GM21447 (cell line): ENCODE measurements at regions not wholly inside any gene's neighbourhood (a gene's known extent, or its start where the extent isn't known, plus 50 kb on each side); places are given as distances from the start of the nearest gene placed in this dataset.

ENCODE experiments used
- ATAC-seq: cut with Tn5 transposase; IDR thresholded peaks from one replicate; pipeline ENCODE4 v1.9.1; 2021; ENCODE audit not compliant: unreplicated experiment

DNA sequence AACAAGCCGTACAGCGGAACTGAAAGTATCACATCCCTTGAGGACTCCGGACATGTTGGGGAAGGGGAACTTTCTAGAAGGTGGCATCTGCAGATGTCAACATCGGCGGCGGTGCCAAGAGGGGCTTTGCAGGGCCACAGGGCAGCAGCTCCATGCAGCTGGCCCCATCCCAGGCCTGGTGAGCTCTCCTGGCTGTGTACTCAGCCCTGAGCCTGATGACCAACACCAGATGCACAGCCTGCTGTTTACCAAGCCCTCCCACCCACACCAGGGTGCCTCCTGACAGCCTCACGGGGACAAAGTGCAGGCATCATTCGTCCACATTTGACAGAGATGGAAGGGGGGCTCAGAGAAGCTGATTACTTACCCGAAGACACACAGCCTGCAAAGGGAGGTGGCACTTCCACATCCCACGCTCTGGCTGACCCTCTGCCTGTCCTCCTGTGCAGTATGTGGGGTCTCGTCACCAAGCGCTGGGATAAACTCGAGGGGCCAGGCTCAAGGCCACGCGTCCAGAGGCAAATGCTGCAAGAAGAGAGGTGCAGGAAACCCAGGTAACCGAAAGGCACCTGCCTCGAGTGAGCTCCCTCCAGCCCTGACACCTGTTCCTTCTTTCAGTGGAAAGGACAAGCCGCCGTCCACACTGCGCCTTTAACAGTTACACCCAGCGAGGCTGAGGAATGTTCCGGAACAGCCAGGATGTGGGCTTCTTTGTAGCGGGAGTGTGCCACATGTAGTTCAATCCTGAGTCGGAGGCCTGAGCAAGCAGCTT, 69.0 kb upstream of the ASAP2 start:
- no peak for ATAC-seq

DNA sequence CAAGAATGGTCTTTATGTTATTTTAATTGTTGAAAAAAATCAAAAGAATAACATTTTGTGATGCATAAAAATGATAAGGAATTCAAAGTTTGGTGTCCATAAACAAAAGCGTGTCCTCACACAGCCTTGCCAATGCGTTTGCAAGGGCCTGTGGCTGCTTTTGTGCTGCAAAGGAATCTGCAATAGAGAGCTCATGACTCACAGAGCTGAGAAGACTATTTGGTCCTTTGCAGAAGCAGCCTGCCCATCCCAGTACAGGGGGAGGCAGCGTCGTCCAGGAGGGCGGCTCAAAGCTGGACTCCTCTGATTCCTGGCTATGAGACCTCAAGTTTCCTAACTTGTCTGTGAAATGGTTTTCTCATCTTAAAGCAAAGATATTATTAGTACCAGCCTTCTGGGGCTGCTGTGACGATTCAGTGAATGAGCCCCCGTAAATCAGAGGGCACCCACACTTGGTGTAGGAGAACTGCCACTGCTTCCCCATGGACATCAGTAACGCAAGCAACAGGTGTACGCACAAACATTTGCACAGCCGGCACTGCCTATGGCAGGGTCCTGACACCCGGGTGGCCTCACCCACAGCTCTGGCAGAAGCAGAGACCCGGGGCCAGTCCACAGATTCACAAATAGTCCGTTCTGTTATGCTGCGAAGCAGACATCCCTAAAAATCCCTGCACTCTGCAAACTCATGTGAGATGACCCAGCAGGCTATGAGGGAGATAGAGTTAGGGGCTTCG, 70.6 kb upstream of the ASAP2 start:
- no peak for ATAC-seq

DNA sequence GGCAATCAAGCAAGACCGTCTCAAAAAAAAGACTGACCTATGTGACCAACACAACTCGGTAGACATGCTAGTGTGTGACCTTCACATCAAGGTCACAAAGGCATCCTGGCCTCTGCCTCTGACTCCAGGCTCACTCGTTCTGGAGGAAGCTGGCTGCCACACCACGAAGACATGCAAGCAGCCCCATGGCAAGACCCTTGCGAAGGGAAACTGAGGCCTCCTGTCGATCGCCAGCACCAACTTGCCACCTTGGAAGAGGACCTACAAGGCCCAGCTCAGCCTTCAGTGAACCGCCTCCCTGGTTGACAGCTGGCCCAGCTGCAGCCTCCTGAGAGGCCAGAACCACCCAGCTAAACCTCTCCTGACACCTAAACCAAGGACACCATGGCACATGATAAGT, 79.3 kb upstream of the ASAP2 start:
- ATAC-seq: no peak

DNA sequence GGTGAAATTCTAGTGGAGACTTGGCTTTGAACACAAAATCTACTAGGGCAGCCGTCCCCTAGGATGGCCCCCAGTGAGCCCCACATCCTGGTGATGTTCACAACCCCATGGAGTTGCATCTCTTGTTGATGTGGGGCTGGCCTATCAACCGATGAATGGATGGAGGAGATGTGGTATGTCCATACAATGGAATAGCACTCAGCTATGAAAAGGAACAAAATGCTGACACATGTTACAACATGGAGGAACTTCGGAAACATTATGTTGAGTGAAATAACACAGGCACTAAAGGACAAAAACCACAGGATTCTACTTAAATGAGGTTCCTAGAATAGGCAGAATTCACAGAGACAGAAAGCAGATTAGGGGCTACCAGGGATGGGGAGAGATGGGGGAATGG, 80.1 kb upstream of the ASAP2 start:
- no peak for ATAC-seq

DNA sequence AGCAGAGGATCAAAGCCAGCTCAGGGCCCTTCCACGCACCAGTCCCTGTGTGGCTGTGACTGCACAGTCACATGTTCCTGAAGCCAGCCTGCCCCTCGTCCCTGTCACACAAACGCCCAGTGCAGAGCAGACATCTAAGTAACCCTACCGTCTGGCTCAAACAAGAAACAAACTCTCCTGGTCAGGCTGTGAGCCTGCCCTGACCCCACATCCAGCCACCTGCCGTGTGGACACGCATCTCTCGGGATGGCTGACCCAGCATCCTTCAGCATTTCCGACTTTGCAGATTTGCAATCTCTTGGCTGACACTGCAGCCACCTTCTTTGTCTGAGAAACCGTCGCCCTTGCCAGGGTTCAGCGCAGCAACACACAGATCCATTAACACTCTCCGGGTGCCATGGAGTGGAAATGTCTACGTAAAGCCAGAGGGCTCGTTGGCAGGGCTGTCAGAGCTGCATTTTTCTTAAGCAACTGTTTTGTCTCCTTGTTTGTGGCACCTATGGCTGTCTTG, 82.3 kb upstream of the ASAP2 start:
- no peak for ATAC-seq

DNA sequence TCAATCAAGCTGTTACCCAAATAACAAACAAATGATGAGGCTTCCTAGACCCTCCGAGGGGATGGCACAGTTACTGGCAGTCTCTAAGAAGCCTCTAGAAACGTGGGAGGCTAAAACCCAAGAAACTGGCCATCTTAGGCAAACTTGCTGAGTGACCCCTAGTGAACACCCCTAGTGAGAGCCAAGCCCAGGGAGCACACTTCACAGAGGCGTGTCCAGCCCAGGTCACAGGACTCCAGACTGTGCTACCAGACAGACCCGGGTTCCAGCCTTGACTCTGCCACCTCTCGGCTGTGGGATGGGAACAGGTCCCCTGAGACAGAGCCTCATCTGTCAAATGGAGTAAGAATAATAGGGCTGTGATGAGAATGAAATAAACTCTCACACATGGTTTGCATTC, 83.5 kb upstream of the ASAP2 start:
- no peak for ATAC-seq

DNA sequence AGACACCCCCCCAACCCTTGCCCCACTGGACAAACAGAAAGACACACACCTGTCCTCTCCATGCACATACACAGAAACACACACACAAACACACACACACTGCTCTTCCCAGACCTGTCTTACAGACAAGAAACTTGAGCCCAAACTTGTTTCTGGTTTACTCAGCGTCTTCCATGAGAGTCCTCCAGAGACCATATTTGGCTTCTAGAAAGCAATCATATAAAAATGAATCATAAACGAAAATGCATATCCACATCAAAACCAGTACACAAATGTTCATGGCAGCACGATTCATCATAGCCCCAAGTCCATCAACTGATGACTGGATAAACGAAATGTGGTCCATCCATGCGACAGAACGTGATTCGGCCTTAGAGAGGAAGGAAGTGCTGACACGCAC, 84.2 kb upstream of the ASAP2 start:
- ATAC-seq: no peak

DNA sequence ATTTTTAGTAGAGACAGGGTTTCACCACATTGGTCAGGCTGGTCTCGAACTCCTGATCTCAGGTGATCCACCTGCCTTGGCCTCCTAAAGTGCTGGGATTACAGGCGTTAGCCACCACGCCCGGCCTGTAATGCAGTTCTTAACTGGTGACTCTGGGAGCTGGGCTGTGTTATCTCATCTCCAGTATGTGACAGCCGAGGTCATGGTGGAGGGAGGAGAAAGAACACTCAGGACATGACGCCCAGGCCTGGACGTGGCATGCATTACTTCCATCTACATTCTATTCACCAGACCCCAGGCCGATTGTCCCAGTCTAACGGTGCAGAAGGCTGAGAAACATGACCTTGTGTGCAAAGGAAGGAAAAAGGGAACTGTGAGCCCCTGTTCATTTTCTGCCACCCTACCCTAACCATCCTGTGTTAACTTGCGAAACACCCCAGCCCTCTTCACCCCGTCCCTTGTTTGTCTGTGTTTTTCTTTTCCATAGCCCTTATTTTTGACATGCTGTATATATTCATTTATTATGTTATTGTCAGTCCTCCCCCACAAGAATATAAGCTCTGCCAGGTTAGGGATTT, 88.1 kb upstream of the ASAP2 start:
- ATAC-seq: no peak

DNA sequence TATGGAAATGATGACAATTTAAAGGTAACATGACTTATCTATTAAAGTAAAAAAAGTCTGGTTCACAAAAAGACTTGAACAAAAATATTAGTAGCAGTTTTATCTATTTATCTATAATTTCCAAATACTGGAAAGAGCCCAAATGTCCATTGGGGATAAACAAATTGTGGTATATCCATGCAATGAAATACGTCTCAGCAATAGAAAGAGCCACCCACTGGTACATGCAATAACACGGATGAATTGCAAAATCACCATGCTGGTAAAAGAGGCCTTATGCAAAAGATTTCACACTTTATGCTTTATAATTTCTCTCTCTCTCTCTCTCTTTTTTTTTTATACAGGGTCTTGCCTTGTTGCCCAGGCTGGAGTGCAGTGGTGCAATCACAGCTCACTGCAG, 91.4 kb upstream of the ASAP2 start:
- no peak for ATAC-seq

DNA sequence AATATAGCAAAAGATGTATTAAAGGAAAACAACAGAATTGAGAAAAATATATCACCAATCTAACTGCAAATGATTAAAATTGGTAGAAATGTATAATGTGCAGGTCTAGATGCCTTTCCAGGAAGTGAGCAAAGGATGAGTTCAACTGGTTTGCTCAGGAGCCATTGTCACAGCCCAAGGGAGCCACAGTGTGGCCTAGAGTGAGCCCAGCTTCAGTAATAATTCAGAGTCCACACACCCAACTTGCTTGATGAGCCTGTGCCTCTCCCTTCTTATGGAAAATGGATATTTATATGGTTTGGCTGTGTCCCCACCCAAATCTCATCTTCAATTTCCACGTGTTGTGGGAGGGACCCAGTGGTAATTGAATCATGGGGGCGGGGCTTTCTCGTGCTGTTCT, 92.2 kb upstream of the ASAP2 start:
- ATAC-seq: no peak

DNA sequence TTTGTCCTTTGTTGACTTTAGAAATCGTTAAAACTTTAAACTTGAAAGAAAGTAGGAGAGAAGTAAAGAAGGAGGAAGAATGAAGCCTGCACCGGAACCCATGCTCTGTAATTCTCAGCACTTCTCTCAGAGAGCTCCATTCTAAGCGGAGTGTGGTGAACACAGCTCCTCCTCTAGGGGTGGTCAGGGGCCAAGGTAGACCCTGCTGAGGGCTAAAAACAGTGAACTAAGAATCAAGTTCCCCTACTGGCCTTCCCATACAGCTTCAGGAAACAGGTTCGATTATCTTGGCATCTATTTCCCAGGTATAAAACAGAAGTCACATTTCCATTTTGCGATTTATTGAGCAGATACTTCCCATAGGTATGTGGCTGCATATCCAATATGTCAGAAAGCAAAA, 92.7 kb upstream of the ASAP2 start:
- ATAC-seq: no peak

DNA sequence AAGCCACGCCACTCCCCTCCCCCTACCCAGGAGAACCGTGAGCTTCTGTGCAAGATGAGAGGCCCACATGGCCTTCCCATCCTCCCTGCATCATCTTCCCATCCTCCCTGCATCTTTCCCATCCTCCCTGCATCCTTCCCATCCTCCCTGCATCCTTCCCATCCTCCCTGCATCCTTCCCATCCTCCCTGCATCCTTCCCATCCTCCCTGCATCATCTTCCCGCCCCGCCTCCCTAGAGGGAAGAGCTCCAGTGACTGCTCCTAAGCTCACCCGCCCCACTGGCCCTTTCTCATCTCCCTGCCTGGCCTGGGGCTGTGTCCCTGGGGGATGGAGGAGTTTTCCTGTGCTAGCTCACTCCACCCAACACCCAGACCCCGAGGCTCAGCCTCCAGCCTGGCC, 93.3 kb upstream of the ASAP2 start:
- no peak for ATAC-seq

DNA sequence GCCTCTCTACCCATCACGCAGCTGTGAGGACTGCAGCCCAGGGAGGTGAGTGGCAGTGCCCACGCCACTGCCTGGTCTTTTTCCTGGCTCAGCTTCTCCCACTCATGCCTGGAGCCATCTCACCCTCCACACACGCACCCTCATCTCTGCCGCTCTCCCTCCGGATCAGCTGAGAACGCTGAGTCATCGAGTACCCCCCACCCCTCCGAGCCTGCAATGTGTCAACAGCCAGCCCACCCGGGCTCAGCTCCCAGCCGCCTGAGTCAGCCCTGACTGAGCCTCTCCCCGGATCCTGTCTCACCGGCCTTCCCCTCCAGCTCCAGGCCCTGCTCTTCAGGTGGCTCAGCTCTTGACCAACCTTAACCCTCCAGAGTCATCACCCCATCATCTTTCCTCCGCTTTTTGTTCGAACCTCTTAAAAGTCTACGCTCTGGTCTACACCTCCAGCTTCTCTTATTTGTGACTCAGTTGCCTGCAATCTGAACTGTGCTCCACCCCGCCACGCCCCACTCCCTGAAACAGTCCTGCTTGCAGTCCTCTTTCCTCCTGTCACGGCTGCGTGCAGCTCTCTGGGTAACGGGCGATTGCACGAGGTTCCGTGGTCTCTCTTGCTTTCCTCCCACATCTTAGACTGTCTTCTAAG, 94.4 kb upstream of the ASAP2 start:
- no peak for ATAC-seq

DNA sequence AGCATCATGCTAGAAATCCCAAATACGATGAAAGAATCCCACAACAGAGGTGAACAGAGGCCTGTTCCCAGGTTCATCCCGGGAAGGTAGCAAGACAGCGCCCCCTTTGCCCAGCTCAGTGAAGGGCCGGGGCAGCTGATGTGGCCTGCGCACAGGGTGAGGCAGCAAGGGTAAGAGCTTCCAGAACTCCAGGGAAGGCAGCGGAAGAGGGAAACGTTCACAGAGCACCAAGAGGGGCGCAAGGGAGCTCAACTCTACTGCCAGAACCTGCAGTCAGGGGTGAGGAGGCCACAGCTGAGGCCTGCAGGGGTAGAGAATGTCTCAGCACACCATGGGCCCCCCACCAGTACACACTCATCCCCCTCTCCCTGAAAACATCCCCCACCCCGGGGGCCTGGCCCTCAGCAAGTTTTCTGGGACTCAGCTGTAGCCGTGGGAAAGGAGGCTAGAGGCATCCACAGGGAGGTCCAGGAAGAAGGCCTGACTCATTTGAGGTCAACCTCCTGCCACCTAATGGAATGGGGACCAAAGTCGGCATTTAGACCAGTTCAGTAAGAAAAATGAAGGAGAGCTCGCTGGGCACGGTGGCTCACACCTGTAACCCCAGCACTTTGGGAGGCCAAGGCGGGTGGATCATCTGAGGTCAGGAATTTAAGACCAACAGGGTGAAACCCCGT, 95.6 kb upstream of the ASAP2 start:
- ATAC-seq: no peak

DNA sequence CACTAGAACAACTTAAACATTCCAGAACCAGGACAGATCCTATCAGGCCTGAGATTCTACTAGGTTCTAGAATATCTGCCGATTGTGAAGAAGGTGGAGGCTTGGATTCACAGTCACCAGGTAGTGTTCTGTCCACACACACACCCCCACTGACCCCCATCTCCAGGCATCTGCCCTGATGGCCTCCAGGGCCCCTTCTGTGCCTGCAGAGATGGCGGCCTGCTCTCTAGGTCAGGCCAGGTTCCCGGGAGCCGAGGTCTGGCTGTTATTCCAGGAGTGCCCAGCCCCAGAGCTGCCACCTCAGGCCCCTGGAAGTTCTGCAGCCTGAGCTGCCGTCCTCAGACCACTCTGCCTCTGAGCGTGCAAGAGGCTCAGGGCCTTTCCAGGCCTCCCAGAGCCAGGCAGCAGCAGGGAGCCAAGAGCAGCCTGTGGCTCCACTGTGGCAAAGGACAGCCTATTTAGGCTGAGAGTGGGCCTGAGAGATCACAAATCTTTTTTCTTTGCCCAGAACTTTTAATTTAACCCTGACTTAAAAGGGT, 96.2 kb upstream of the ASAP2 start:
- ATAC-seq: no peak

DNA sequence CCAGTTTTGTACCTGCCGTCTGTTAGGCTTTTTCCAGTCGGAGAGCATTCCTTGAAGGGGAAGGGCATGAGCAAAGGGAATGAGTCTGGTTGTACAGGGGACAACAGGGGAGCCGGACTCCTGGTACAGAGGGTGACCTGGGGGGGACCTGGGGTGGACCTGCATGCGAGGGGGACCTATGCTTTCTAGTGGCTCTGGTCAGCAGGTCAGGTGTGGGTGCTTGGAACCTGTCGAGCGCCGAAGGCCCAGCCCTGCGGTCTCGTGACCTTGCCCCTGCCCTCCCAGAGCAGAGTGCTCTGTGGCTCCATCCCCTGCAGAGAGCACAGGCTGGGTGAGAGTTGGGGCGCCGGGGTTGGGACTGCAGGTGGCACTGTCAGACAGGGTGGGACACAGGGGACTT, 96.7 kb upstream of the ASAP2 start:
- ATAC-seq: no peak

DNA sequence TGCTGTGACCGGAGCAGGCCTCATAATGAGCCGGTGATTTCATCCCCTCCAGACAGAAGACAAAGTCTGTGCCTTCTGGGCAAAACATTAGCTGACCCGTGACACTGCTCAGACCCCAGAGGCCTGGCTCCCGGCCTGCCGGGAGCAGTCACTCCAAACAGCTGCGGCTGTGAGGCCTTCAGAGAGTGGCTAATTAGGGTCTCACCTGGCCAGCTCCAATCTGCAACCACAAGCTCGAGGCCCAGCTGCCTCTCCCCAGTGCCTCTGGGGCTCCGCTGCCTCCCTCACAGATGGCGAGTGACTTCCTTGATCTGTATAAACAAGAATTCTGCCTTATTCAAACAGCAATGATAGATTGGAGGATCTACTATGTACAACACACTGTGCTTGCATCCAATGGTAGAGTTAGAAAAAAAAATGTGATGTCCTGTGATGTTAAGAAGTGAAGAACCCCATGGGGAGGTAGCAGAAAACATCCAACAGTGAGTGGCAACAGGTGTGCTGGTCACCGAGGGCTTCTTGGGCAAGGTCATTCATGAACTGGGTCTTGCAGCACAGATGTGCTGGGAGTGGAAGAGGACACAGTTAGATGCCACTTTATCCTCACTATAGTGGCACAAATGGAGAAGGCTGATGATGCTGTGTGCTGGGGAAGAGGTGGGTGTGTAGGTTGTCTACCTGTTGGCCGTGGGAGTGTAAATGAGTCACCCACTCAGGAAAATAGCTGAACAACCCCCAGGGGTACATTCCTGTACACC, 98.2 kb upstream of the ASAP2 start:
- ATAC-seq: no peak

DNA sequence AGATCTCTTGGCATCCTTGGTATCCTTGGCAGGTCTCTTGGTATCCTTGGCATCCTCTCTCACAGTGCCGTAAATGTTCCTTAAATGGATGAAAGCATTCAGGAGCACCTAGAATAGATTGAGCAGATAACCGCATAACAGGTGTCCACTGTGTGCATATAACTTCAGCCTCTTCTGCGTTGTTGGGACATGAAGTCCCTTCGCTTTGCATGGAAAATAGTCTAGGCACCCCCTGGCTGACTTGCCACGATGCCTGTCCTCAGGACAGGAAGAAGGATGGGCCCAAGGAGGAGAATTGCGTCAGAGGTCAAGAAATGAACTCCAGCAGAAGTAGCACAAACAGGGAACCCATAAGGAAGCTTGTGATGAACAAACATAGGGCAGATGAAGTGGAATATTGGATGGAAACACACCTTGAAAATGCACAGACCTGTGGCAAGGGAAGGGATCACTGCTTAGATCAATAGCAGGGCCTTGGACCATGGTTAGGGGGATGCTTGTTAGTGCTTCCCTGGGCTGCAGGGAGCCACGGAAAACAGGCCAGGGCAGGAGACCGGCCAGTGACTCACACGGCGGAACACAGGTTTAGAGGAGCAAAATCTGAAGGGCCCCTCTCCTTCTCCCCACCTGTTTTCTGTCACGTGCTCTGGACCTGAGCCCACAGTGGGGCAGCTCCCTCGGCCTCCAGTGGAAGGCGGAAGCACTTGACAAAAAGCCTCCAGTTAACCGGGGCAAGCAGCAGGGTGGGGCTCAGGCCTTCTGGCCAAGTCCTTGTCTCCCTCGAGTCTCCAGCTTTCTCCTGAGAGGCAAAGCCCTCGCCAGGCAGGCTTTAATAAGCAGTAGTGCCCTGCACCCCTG, 99.2 kb upstream of the ASAP2 start:
- ATAC-seq: no peak
